ENCODE measurements at regions not wholly inside any gene's neighbourhood (a gene's known extent, or its start where the extent isn't known, plus 50 kb on each side); places are given as distances from the start of the nearest gene placed in this dataset.

DNA sequence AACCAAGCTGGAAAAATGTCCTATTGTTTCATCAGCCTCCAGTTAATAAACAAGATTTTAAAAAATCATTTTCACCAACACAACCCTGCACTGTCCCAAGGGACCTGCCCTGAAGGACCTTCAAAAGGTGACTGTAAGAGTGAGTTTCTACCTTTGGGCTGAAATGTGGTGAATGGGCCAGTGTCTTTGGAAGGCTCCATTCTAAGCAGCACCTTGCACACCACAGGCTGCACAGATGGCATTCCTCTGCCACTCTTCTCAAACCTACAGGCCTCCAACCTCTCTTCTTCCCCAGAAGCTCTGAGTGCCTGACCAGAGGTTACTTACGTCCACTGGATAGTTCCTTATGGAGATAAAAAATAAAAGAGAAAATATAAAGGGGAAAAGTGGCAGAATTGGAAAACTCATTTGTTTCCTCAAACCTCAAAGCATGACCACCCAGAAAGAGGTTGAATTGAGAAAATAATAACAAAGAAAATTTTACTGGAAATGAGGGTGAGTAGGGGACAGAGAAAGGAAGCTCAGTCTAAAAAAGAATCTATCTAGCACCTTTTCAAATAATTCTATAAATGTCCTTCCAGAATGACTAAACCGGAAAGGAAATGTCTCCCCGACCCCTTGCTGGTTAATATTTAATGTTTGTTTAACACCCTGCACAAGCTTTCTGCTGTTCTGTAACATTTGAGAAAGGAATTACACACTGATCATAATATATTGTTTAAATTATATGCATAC, 175.7 kb downstream of the METTL4 start:
- TF ChIP-seq, protein P1, sequence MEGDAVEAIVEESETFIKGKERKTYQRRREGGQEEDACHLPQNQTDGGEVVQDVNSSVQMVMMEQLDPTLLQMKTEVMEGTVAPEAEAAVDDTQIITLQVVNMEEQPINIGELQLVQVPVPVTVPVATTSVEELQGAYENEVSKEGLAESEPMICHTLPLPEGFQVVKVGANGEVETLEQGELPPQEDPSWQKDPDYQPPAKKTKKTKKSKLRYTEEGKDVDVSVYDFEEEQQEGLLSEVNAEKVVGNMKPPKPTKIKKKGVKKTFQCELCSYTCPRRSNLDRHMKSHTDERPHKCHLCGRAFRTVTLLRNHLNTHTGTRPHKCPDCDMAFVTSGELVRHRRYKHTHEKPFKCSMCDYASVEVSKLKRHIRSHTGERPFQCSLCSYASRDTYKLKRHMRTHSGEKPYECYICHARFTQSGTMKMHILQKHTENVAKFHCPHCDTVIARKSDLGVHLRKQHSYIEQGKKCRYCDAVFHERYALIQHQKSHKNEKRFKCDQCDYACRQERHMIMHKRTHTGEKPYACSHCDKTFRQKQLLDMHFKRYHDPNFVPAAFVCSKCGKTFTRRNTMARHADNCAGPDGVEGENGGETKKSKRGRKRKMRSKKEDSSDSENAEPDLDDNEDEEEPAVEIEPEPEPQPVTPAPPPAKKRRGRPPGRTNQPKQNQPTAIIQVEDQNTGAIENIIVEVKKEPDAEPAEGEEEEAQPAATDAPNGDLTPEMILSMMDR (IDR thresholded peaks at IDR 0.05; ENCODE audit: insufficient read depth, low read depth, low read length) = no peak
- no peak for TF ChIP-seq EZH2 (IDR thresholded peaks at IDR 0.05; ENCODE audit: insufficient read depth, low read length)

Data from astrocyte (in vitro differentiated cells and primary cell).